ENCODE measurements at regions not wholly inside any gene's neighbourhood (a gene's known extent, or its start where the extent isn't known, plus 50 kb on each side); places are given as distances from the start of the nearest gene placed in this dataset.

DNA sequence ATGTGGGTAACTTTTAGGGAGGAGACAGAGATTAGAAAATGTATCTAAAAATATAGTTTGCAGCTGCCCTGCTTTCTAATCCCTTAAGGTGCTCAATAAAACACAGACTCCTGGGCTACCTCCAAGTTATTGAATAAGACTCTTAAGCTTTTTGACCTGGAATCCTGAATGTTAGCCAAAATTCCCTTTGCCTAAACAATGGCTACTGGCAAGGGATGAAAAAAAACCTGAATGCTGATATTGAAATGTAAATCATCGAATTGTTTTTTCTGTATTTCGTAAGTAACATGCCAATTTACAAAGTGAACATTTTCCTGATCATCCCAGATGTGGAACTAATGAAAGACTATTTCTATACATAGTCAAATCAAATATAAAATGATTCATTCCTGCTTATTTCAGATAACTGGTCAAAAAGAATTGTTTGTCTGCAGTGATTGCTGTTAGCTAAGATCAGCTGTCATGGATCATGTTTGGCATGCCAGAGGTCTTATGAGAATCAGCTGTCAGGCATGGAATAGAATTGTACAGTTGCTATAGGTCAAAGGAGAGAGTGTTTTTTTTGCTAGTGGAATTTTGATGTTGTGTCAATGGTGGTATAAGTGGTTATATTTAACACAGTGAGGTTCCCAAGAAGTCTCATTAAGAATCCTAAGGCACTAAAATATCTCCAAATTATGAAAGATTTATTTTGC is 363.6 kb upstream of the CWC22 start:
- Histone ChIP-seq H3K4me1 (no peaks in the 10 kb centered on the region), H3K9me3 (no peaks in the 10 kb centered on the region), H3K36me3 (no peaks in the 10 kb centered on the region), H3K4me3 (no peak overlapping the region), H3K27me3 (replicated peaks in 1 of 7) (no peaks in the 10 kb centered on the region), H3K27ac (no peak overlapping the region)
- WGBS, 5 donors: 76 to 89% (median 79%) methylated on average over 2 of the region's 2 CpGs
- no peak for DNase-seq
- intact Hi-C loops (cut with DNase I; ENCODE audit: low total_unique reads): no loop called here
- TF ChIP-seq POLR2A (IDR thresholded peaks at IDR 0.05) (no peak), POLR2AphosphoS5 (IDR thresholded peaks at IDR 0.05) (no peak)
- TF ChIP-seq, protein P1, sequence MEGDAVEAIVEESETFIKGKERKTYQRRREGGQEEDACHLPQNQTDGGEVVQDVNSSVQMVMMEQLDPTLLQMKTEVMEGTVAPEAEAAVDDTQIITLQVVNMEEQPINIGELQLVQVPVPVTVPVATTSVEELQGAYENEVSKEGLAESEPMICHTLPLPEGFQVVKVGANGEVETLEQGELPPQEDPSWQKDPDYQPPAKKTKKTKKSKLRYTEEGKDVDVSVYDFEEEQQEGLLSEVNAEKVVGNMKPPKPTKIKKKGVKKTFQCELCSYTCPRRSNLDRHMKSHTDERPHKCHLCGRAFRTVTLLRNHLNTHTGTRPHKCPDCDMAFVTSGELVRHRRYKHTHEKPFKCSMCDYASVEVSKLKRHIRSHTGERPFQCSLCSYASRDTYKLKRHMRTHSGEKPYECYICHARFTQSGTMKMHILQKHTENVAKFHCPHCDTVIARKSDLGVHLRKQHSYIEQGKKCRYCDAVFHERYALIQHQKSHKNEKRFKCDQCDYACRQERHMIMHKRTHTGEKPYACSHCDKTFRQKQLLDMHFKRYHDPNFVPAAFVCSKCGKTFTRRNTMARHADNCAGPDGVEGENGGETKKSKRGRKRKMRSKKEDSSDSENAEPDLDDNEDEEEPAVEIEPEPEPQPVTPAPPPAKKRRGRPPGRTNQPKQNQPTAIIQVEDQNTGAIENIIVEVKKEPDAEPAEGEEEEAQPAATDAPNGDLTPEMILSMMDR (IDR thresholded peaks at IDR 0.05 in 8 of 11, conservative IDR thresholded peaks at IDR 0.05 in 3 of 11): no peak

DNA sequence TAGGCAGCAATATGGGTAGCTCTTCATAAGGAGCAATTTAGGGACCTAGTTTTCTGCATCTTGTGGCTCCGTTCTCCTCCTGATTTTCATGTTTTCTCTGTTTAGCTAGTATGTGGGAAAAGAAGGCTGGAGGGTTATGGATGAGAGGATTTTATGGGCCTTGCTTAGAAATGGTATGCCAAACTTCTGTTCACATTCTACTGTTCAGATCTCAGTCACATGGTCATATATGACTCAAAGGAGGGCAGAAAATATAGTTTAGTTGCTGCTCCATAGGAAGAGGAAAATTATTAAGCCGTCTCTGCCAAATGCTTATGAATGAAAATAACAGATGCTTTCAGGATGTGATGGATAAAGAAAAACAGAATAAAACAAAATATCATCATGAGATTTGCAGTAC is 361.8 kb upstream of the CWC22 start:
- TF ChIP-seq, protein P1 (IDR thresholded peaks at IDR 0.05 in 8 of 11, conservative IDR thresholded peaks at IDR 0.05 in 3 of 11): no peak
- TF ChIP-seq POLR2AphosphoS5 (IDR thresholded peaks at IDR 0.05) (no peak), POLR2A (IDR thresholded peaks at IDR 0.05) (no peak)
- Histone ChIP-seq H3K4me1 (no peaks in the 10 kb centered on the region), H3K27ac (no peak overlapping the region), H3K4me3 (no peak overlapping the region), H3K27me3 (replicated peaks in 1 of 7) (no peaks in the 10 kb centered on the region), H3K36me3 (no peaks in the 10 kb centered on the region), H3K9me3 (peaks cover 0 to 2% (median 0%) of the 10 kb centered on the region in 8 donors)
- WGBS, 5 donors: 40 to 80% (median 45%) methylated on average over 2 of the region's 2 CpGs
- intact Hi-C loops (cut with DNase I; ENCODE audit: low total_unique reads): no loop called here
- no peak for DNase-seq

DNA sequence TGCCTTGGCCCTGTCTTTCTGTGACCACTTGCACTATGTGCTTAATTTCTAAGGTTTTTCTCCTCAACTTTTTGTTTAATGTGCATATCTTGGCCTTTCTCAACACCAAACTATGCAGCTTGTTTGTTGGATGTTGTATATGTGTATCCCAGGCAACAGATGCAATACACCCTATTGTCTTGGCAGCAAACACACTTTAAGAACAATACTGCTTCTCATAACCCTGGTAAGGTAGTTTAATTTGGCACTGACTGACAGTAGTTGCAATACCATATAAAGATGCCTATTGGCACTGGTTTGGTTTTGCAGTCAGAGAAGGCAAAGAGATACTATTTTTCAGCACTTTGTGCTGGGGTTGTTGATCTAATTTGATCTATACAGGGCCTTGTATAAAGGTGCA is 360.7 kb upstream of the CWC22 start:
- no peak overlapping the region for H3K4me3 ChIP-seq
- DNase-seq: no peak
- H3K27ac ChIP-seq: no peak overlapping the region
- H3K4me1 ChIP-seq: no peaks in the 10 kb centered on the region
- peaks cover 0 to 5% (median 0%) of the 10 kb centered on the region in 8 donors for H3K9me3 ChIP-seq
- H3K36me3 ChIP-seq: no peaks in the 10 kb centered on the region
- no peaks in the 10 kb centered on the region for H3K27me3 ChIP-seq (replicated peaks in 1 of 7)
- TF ChIP-seq POLR2AphosphoS5 (IDR thresholded peaks at IDR 0.05) (no peak), POLR2A (IDR thresholded peaks at IDR 0.05) (no peak)
- TF ChIP-seq, protein P1 (IDR thresholded peaks at IDR 0.05 in 8 of 11, conservative IDR thresholded peaks at IDR 0.05 in 3 of 11): no peak
- intact Hi-C loops (cut with DNase I; ENCODE audit: low total_unique reads): no loop called here

DNA sequence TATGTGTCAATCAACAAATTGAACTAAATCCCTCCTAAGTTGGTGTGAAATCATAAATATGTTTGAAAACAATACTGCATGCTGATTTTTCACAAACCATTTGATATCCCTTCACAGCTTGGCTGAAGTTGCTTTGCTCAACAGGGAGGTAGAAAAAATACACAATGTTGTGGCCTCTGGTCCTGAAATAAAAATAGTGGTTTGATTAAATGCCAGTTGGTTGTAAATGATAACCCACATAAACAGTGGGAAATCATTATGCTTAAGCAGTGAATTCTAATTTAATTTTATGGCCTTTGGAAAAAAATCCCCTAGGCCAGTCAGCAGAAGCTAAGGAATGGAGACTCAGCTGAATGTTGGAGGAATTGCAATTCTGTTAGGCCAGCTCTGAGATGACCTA is 359.4 kb upstream of the CWC22 start:
- Histone ChIP-seq H3K4me3 (no peak overlapping the region), H3K9me3 (peaks cover 0 to 5% (median 0%) of the 10 kb centered on the region in 8 donors)
- intact Hi-C loops (cut with DNase I; ENCODE audit: low total_unique reads): no loop called here

More for the DNA sequence above, 359.4 kb upstream of the CWC22 start:
- TF ChIP-seq, protein P1 (IDR thresholded peaks at IDR 0.05 in 8 of 11, conservative IDR thresholded peaks at IDR 0.05 in 3 of 11): no peak
- TF ChIP-seq POLR2AphosphoS5 (IDR thresholded peaks at IDR 0.05) (no peak), POLR2A (IDR thresholded peaks at IDR 0.05) (no peak)
- no peak for DNase-seq
- Histone ChIP-seq H3K27me3 (replicated peaks in 1 of 7) (no peaks in the 10 kb centered on the region), H3K36me3 (no peaks in the 10 kb centered on the region), H3K4me1 (no peaks in the 10 kb centered on the region), H3K27ac (no peak overlapping the region)

All from spleen (tissue), 11 donors.